SKM-1 treated with dmso at 0.1 percent for 144 hours (cell line): ENCODE measurements at regions not wholly inside any gene's neighbourhood (a gene's known extent, or its start where the extent isn't known, plus 50 kb on each side); places are given as distances from the start of the nearest gene placed in this dataset.
A peak's percentile ranks its signal among the peaks of the same experiment; 100 is the strongest.

Source experiments
- DNase-seq: peaks from one replicate; lab custom pipeline; 2025; ENCODE audit not compliant: unreplicated experiment; lab: John Stamatoyannopoulos, UW

GRCh38 chr16:85549766-85550421 lies 63.2 kb upstream of the GSE1 start:
- no peak for DNase-seq

GRCh38 chr16:85550422-85550864 lies 62.7 kb upstream of the GSE1 start:
- DNase-seq = no peak

- no peak for DNase-seq
These were observed 61.9 kb upstream of the GSE1 start for GRCh38 chr16:85550953-85551924.

GRCh38 chr16:85552980-85553435 lies 60.1 kb upstream of the GSE1 start:
- DNase-seq = peak; percentile 56

GRCh38 chr16:85553436-85554113 lies 59.5 kb upstream of the GSE1 start:
- peak; percentile 61 for DNase-seq

GRCh38 chr16:85554114-85554888 lies 58.8 kb upstream of the GSE1 start:
- peak; percentile 94 for DNase-seq

GRCh38 chr16:85554889-85555718 lies 58.0 kb upstream of the GSE1 start:
- DNase-seq = peak; percentile 51

DNA sequence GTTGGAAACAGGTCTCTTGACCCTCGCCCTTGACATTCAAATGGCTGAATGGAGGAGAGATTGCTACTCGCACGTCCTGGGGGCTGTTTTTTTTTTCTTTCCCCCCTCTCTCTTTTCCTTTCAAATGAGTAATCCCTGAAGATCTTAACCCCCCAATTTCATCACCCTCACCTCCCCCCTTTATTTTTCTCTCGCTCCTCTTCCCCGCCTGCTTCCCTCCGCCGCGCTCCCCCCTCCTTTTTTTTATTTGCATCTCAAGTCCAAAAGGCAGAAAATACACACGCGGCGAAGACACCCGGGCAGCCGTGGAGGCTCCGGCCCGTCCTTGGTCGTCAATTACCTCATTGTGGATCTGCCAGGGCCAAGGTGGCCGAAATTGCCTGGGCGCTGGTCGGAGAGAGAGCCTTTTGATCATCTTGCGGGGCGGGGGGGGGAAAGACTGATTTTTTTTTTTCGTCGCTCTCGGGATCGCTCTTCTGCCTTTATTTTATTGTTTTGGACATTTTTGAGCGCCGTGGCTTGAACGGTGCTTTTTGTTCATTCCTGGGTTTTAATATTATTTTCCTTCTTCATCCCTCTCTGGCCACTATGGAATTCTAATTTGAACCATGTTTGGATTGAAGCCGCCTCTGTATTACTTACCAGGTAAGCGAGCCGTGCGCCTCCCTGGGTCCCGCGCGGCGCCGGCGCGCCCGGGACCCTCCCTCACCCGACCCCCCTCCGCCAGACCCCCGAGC lies 57.2 kb upstream of the GSE1 start:
- DNase-seq = no peak

DNA sequence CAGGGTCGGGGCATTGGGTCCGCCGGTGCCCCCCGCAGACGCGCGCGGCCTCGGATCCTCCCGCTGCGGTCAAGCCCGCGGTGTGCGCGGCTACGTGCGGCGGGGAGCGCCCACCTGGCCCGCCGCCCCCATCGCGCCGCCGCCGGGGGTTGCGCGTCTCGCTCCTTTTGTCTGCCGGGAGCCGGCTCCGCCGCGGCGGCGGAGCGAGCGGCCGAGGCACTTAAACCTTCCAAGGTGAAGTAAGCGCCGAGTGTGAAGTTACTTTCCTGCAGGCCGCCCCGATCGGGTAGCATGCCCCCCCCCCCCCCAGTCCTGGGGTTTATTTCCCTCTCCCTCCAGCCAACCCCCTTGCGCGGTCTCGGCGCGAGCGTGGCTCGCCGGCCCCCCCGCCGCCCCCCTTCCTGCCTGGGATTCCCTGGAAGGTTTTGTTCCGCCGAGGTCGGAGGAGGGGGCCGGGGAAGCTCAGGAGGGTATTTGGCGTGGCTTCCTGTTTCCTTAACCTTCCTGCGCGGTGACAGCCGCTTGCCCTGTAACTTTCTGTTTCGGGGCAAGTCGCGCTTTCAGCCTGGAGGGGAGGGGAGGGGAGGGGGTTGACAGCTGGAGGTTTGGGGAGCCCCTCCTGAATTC lies 56.6 kb upstream of the GSE1 start:
- DNase-seq = peak; percentile 53

GRCh38 chr16:85557083-85557970 lies 55.8 kb upstream of the GSE1 start:
- DNase-seq = peak; percentile 20

DNA sequence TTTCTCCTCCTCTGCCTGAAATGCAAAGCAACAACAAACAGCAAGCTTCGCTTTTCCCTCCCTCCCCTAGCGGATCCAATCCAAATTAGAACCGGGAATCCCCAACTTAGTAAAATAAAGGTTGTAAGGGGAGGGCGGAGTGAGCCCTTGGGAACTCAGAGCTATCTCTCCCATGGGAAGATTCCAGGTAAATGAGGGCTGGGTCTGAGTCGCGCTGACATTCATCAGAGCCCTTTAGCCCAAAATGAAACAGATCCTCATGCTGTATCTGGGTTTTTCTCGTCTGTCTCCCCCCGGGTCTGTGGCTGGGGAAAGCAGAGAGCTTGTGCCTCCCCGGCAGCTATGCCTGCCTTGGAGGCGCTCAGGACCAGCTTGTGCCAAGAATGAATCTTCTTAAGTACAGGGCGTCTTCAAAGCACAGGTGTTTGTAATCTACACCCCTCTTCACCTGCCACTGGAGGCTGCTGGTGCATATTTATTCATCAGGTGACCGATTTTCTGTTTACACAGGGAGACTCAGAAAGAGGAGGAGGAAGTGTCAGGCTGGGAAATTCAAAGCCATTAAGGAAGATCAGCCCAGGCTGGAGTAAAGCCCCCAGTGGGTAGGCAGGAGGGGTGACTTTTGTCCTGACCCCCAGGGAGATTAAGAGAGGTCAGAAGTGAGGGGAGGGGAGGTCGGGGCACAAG lies 55.0 kb upstream of the GSE1 start:
- no peak for DNase-seq

GRCh38 chr16:85560932-85561247 lies 52.2 kb upstream of the GSE1 start:
- DNase-seq = no peak

- no peak for DNase-seq
These were observed 51.7 kb upstream of the GSE1 start for GRCh38 chr16:85561248-85562092.

- no peak for DNase-seq
These were observed 50.9 kb upstream of the GSE1 start for GRCh38 chr16:85562093-85562786.

- DNase-seq = no peak
These were observed 50.1 kb upstream of the GSE1 start for GRCh38 chr16:85563034-85563433.
